ENCODE measurements at regions not wholly inside any gene's neighbourhood (a gene's known extent, or its start where the extent isn't known, plus 50 kb on each side); places are given as distances from the start of the nearest gene placed in this dataset.
"Not testable (repeated sequence)": the region's sequence is repeated elsewhere in the genome, so short reads cannot be mapped to it uniquely, and the experiment has no call there.

- DNase-seq, result no peak
Observed at GRCh38 chr9:11559001-11559776, 946.4 kb upstream of the PTPRD start.

- DNase-seq, result no peak
Observed at GRCh38 chr9:11577522-11577921, 964.7 kb upstream of the PTPRD start.

GRCh38 chr9:11595756-11596155 lies 983.0 kb upstream of the PTPRD start:
- no peak for DNase-seq

DNA sequence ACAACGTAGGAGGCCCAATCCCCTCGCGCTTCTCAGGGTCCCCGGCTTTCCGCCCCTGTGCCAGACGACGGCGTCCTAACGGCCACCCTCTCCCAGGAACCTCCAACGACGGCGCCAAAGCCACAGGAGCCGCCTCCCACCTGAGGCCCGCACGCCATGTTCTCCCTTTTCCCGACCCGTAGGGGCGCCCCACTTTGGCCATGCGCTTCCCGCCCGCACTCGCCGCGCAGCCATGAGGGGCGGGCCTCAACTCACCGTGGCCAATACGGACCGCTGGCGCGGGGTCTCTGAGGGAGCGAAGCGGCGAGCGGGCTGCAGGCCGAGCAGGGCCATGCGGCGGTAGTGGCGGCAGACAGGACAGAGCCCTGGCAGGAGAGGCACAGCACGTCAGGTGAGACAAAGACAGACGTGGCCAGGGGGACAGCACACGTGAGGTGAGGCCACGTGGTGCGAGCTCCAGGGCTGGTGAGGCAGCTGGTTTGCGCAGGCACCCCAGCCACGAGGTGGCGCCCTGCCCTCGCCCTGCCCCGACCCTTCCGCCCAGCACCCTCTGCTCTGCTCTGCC lies 1005.5 kb upstream of the PTPRD start:
- no peak for DNase-seq

GRCh38 chr9:11632691-11633090 lies 1019.9 kb upstream of the PTPRD start:
- DNase-seq, result no peak

DNA sequence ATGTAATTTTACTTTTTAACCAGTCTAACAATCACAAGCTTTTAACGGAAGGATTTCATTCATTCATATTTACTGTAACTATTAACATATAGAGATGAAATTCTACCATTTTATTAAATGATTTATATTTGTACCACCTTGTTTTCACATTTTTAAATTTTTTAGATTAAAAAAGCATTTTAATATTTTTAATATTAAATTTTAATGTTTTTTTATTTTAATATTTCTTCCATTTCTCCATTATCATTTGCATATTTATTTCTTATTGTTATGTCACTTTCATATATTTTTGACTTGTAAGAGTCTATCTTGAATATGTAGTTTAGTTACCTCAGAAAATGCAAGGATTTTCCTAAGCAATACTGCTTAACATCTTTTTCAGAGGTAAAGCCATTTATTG lies 1034.0 kb upstream of the PTPRD start:
- DNase-seq, result no peak

DNA sequence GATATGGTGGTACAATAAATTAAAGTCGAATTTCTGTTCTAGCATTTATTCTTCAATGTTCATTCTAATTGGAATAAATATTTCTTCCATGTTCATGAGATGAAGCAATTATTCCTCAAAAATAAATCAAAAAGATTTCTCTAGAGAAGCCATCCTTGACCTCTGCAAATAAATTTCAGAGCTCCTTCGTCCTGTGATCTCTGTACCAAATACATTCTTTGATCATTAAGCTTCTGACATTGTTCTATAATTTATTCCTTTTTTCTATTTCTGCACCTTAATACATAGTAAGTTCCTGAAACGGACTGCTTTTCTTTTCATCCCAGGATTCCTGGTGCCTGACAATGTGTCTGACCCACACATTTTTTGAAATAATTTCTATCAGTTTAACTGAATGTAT lies 1039.3 kb upstream of the TYRP1 start:
- no peak for DNase-seq

DNA sequence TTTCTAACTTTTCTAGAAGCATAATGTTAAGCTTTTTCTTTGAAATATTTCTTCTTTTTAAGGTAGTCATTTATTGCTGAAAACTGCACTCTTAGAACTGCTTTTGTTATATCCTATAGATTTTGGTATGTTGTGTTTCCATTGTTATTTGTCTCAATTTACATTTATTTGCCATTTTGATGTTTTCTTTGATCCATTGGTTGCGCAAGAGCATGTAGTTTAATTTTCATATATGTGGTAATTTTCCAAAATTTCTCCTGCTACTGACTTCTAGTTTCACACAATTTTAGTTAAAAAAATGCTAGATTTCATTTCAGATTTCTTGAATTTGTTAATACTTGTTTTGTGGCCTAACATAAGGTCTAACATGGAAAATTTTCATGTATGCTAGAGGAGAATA lies 1029.3 kb upstream of the TYRP1 start:
- no peak for DNase-seq

GRCh38 chr9:11676821-11677220 lies 1016.4 kb upstream of the TYRP1 start:
- DNase-seq, result no peak

GRCh38 chr9:11686733-11687132 lies 1006.5 kb upstream of the TYRP1 start:
- DNase-seq, result no peak

- DNase-seq, result no peak
Observed at GRCh38 chr9:11697126-11697525, 996.1 kb upstream of the TYRP1 start.

DNA sequence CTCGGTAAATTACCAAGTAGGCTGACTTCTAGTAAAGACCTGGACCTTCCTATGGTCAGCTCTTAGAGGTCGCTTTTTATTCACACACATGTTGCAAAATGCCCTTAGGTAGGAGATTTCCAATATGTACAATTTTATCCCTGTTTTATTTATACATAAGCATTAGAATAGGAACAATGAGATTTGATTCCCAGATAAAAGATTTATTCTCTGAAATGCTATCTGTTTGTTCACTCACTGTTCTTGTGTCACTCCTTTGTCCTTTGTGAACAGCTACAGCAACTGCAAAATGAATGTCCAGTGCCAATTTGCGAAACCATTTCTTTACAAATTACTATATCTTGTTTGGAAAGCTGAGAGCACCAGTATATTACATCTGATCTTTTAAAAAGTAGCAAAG lies 991.5 kb upstream of the TYRP1 start:
- DNase-seq, result no peak

- DNase-seq, result no peak
Observed at GRCh38 chr9:11702548-11702947, 990.6 kb upstream of the TYRP1 start.

DNA sequence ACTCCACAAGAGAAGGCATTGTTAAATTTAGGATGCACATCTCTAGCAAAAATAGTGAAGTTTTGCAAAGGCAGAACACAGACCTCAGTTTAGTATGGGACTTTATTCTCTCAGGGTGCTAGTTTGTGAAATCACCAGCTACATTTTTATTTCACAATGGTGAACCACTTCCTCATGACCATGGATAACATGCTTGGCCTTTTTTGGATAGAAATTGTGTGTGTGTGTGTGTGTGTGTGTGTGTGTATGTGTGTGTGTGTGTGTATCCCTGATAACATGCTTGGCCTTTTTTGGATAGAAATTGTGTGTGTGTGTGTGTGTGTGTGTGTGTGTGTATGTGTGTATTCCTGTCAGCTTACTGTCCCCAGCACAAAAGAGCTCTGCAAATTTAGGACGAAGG lies 989.0 kb upstream of the TYRP1 start:
- not testable (repeated sequence) for DNase-seq

- DNase-seq, result no peak
Observed at GRCh38 chr9:11708899-11709298, 984.3 kb upstream of the TYRP1 start.

DNA sequence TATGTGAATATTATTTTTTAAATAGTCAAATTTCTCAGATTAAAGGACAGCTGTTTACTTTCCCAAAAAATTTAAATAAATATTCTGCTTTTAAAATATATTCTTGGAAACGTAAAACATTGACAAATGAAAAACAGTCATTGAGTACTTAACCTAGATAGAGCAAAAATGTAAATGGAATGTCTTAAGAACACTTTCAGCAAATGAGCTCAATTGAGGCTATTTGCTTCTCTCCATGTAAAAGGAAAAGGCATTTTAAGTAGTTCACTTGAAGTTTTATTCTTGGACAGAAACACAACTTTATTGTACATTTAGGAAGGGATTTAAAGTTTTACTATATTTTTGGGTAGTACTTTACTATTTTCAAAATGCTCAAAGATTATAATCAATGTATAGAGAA lies 983.6 kb upstream of the TYRP1 start:
- no peak for DNase-seq

- DNase-seq, result no peak
Observed at GRCh38 chr9:11713077-11713476, 980.1 kb upstream of the TYRP1 start.

DNA sequence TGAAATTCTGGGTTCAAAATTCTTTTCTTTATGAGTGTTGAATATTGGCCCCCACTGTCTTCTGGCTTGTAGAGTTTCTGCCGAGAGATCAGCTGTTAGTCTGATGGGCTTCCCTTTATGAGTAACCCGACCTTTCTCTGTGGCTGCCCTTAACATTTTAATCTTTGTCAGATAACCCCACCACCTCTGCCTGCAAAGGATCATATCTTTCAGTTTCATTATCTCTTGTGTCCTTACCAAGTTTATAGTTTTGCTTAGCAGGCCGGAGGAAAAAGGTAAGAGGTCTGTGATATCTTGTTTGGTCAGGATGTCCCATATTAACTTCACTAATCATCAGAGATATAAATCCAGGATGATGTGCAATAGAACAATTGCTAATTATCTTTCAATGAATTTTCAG lies 970.2 kb upstream of the TYRP1 start:
- DNase-seq, result no peak

DNA sequence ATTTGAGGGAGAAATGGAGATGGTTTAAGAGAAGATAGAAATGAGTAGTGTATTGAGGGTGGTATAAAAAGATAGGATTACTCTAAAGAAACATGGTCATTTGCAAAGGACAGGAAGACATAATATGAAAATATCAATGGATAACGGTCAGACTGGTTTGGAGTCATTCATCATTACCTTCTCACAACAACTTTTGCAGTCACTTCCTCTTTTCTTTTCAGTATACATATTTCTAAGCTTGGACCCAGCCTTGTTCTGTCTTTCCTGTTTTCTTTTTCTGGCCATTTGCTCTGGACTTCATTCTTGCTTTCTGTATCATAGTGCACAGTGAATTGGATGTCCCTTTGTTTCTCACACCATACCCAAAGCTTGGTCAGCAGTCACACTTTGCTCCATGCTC lies 966.5 kb upstream of the TYRP1 start:
- DNase-seq, result no peak

- no peak for DNase-seq
Observed at GRCh38 chr9:11735391-11735790, 957.8 kb upstream of the TYRP1 start.

GRCh38 chr9:11742471-11742870 lies 950.7 kb upstream of the TYRP1 start:
- DNase-seq, result no peak

DNA sequence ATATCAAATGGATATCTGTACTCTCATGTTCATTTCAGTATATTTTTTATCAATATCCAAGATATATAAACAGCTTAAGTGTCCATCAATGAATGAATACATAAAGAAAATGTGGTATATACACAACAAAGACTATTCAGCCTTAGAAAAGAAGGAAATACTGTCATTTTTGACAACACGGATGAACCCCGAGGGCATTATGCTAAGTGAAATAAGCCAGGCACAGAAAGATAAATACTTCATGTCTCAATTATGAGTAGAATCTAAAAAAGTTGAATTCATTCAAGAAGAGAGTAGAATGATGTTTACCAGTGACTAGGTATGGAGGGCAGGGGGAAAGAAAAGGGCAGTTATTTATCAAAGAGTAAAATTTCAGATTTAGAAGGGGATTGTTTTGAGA lies 949.8 kb upstream of the TYRP1 start:
- DNase-seq, result no peak

- no peak for DNase-seq
Observed at GRCh38 chr9:11749396-11749795, 943.8 kb upstream of the TYRP1 start.

DNA sequence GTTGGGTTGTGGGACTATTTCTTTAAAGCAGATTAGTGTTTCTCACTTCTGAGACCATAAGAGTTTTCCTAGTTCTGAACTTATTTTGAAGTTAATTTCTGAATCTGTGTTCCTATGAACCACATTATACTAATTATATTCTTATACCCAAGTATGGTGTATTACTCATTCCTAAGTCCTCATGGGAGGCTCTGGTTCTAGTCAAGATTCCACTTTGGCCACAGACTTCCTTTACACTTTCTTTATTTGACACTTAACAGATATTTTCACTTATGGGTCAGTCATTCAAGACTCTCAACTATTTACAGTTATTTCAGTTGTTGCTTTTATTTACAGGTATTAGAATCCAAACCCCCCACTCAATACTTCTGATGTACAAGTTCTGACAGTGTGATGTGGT lies 937.2 kb upstream of the TYRP1 start:
- no peak for DNase-seq

DNA sequence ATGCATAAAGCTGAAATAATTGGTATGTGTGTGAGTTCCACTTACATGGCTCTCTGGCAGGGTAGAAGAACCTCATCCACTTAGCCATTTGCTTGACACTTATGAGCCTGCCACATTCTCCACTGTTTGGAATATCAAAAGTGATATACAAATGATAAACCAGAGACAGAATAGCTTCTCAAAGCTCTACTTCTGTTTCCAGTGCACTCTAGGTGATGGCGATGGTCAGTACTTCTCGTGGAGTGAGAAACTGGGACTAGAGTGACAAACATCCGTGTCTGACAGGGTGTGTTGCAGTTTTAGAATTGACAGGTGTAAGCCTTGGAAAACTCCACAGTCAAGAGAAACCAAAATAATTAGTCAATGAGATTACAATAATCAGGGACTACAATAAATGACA lies 935.8 kb upstream of the TYRP1 start:
- DNase-seq, result no peak

Data from suppressor macrophage treated with lipopolysaccharide for 4 hours (primary cell).